Liver (tissue), 8 donors: ENCODE measurements at regions not wholly inside any gene's neighbourhood (a gene's known extent, or its start where the extent isn't known, plus 50 kb on each side); places are given as distances from the start of the nearest gene placed in this dataset.

Experiments used
- DNase-seq: peaks from one replicate; pipeline ENCODE4 v3.0.0-alpha.2; 2017; ENCODE audit warnings: low spot score
- H3K27ac ChIP-seq, 2 donors: one replicate each; pipeline ENCODE4 v1.7.0; 2013; ENCODE audit warnings: inconsistent platforms in 2 of 2, low read length in 2 of 2, control low read depth in 1 of 2, low read depth in 1 of 2, mild to moderate bottlenecking in 1 of 2
- H3K27me3 ChIP-seq, 4 donors: one replicate each; pipeline versions ENCODE4 v1.6.1 to v1.7.0; 2013; ENCODE audit warnings: low read length in 3 of 4, inconsistent platforms in 1 of 4, mild to moderate bottlenecking in 1 of 4, moderate library complexity in 1 of 4; ENCODE audit not compliant: control insufficient read depth in 4 of 4, insufficient read depth in 4 of 4
- H3K36me3 ChIP-seq, 4 donors: one replicate each; pipeline versions ENCODE4 v1.6.1 to v1.7.0; 2013; ENCODE audit warnings: low read length in 3 of 4, mild to moderate bottlenecking in 3 of 4, low read depth in 1 of 4, moderate library complexity in 1 of 4; ENCODE audit not compliant: control insufficient read depth in 4 of 4, insufficient read depth in 3 of 4
- H3K4me1 ChIP-seq, 4 donors: one replicate each; pipeline versions ENCODE4 v1.6.1 to v1.7.0; 2013; ENCODE audit warnings: low read length in 3 of 4, mild to moderate bottlenecking in 3 of 4, moderate library complexity in 1 of 4; ENCODE audit not compliant: control insufficient read depth in 4 of 4, insufficient read depth in 4 of 4
- H3K4me3 ChIP-seq, 3 donors: one replicate each; pipeline versions ENCODE4 v1.6.1 to v1.7.0; 2013; ENCODE audit warnings: low read length in 3 of 3, control low read depth in 1 of 3, low read depth in 1 of 3, mild to moderate bottlenecking in 1 of 3
- H3K9ac ChIP-seq, 2 donors: one replicate each; pipeline ENCODE4 v1.7.0; 2013; ENCODE audit warnings: low read length in 2 of 2, mild to moderate bottlenecking in 2 of 2, moderate library complexity in 2 of 2, control low read depth in 1 of 2, low read depth in 1 of 2
- H3K9me3 ChIP-seq, 4 donors: one replicate each; pipeline versions ENCODE4 v1.6.1 to v1.7.0; 2013; ENCODE audit warnings: low read length in 3 of 4; ENCODE audit not compliant: control insufficient read depth in 4 of 4
- ATF3 ChIP-seq: IDR thresholded peaks from 2 replicates; pipeline ENCODE4 v1.6.1; 2016; ENCODE audit warnings: antibody characterized with exemption
- CTCF ChIP-seq: fragments of 150-350 bp; IDR thresholded peaks from 2 replicates; pipeline ENCODE4 v1.5.1; 2017; ENCODE audit warnings: improper control_type of control experiment, low read depth, low read length; ENCODE audit not compliant: missing input control
- FOXA1 ChIP-seq: IDR thresholded peaks from 2 replicates; pipeline ENCODE4 v1.6.1; 2016; ENCODE audit warnings: antibody characterized with exemption
- FOXA2 ChIP-seq: IDR thresholded peaks from 2 replicates; pipeline ENCODE4 v1.6.1; 2016; ENCODE audit warnings: antibody characterized with exemption
- HNF4A ChIP-seq, 2 donors: conservative IDR thresholded peaks; 2 replicates each; pipeline ENCODE4 v1.6.1; 2016; ENCODE audit warnings: antibody characterized with exemption in 2 of 2, mild to moderate bottlenecking in 2 of 2
- HNF4G ChIP-seq: IDR thresholded peaks from 2 replicates; pipeline ENCODE4 v1.6.1; 2016; ENCODE audit warnings: antibody characterized with exemption
- JUND ChIP-seq, 2 donors: IDR thresholded peaks; 2 replicates each; pipeline ENCODE4 v1.6.1; 2016; ENCODE audit warnings: antibody characterized with exemption in 2 of 2
- MAX ChIP-seq: IDR thresholded peaks from 2 replicates; pipeline ENCODE4 v1.6.1; 2016; ENCODE audit warnings: antibody characterized with exemption
- NR2F2 ChIP-seq: IDR thresholded peaks from 2 replicates; pipeline ENCODE4 v1.6.1; 2016; ENCODE audit warnings: antibody characterized with exemption
- RAD21 ChIP-seq, 2 donors: IDR thresholded peaks; 2 replicates each; pipeline ENCODE4 v1.6.1; 2016; ENCODE audit warnings: antibody characterized with exemption in 2 of 2, mild to moderate bottlenecking in 2 of 2
- RXRA ChIP-seq, 2 donors: IDR thresholded peaks; 2 replicates each; pipeline ENCODE4 v1.6.1; 2017 to 2018; ENCODE audit warnings: antibody characterized with exemption in 2 of 2, mild to moderate bottlenecking in 1 of 2
- SP1 ChIP-seq: IDR thresholded peaks from 2 replicates; pipeline ENCODE4 v1.6.1; 2018; ENCODE audit warnings: antibody characterized with exemption, mild to moderate bottlenecking
- TAF1 ChIP-seq: conservative IDR thresholded peaks from 2 replicates; pipeline ENCODE4 v1.6.1; 2016; ENCODE audit warnings: antibody characterized with exemption, mild to moderate bottlenecking
- ZBTB33 ChIP-seq: IDR thresholded peaks from 2 replicates; pipeline ENCODE4 v1.6.1; 2016; ENCODE audit warnings: antibody characterized with exemption
- WGBS: extraction: QIAGEN DNeasy Blood & Tissue Kit; methylation state at CpG from one replicate; pipeline ENCODE4 v1.1.7; 2013; 5-methylcytosine and 5-hydroxymethylcytosine counted together
- TF ChIP-seq, protein P1 (sequence below): IDR thresholded peaks from 2 replicates; pipeline ENCODE4 v1.6.1; 2016; ENCODE audit warnings: antibody characterized with exemption, mild to moderate bottlenecking
- donor health status: healthy.
- donor health status: healthy.
- donor health status: healthy.
- donor health status: healthy.
- donor health status: healthy.

GRCh38 chr15:79186616-79187015, 95.9 kb upstream of the ANKRD34C start (continued):
- TF ChIP-seq HNF4G: no peak
- no peak for TF ChIP-seq FOXA1
- TF ChIP-seq CTCF: no peak

DNA sequence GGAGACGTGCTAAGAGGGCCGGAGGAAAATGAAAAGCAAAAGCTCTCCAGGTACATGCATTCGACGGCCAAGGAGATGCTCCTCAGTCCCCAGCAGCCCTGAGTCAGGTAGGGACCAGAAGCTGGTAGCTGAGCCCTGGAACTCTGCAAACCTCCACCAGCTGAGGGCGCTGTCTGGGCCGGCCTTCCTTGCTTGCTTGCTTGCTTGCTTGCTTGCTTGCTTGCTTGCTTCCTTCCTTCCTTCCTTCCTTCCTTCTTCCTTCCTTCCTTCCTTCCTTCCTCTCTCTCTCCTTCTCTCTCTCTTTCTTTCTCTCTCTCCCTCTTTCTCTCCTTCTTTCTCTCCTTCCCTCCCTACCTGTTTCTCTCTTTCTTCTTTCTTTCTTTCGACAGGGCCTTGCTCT, 94.6 kb upstream of the RASGRF1 start:
- TF ChIP-seq FOXA1 (no peak), TAF1 (no peak), ZBTB33 (no peak), HNF4G (no peak), NR2F2 (no peak), MAX (no peak), CTCF (no peak), JUND (IDR thresholded peaks at IDR 0.05) (no peak), FOXA2 (no peak), RXRA (IDR thresholded peaks at IDR 0.05) (no peak), ATF3 (no peak), SP1 (no peak), HNF4A (conservative IDR thresholded peaks at IDR 0.05) (no peak), RAD21 (IDR thresholded peaks at IDR 0.05) (no peak)
- TF ChIP-seq, protein P1, sequence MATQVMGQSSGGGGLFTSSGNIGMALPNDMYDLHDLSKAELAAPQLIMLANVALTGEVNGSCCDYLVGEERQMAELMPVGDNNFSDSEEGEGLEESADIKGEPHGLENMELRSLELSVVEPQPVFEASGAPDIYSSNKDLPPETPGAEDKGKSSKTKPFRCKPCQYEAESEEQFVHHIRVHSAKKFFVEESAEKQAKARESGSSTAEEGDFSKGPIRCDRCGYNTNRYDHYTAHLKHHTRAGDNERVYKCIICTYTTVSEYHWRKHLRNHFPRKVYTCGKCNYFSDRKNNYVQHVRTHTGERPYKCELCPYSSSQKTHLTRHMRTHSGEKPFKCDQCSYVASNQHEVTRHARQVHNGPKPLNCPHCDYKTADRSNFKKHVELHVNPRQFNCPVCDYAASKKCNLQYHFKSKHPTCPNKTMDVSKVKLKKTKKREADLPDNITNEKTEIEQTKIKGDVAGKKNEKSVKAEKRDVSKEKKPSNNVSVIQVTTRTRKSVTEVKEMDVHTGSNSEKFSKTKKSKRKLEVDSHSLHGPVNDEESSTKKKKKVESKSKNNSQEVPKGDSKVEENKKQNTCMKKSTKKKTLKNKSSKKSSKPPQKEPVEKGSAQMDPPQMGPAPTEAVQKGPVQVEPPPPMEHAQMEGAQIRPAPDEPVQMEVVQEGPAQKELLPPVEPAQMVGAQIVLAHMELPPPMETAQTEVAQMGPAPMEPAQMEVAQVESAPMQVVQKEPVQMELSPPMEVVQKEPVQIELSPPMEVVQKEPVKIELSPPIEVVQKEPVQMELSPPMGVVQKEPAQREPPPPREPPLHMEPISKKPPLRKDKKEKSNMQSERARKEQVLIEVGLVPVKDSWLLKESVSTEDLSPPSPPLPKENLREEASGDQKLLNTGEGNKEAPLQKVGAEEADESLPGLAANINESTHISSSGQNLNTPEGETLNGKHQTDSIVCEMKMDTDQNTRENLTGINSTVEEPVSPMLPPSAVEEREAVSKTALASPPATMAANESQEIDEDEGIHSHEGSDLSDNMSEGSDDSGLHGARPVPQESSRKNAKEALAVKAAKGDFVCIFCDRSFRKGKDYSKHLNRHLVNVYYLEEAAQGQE: no peak
- no peaks in the 10 kb centered on the region for H3K9me3 ChIP-seq
- DNase-seq: no peak
- H3K27ac ChIP-seq: no peak overlapping the region
- WGBS: 83% methylated on average over 7 of the region's 7 CpGs
- H3K4me3 ChIP-seq: no peak overlapping the region
- H3K9ac ChIP-seq: no peak overlapping the region
- H3K4me1 ChIP-seq: no peaks in the 10 kb centered on the region
- no peaks in the 10 kb centered on the region for H3K36me3 ChIP-seq
- no peaks in the 10 kb centered on the region for H3K27me3 ChIP-seq
